ENCODE measurements at regions not wholly inside any gene's neighbourhood (a gene's known extent, or its start where the extent isn't known, plus 50 kb on each side); places are given as distances from the start of the nearest gene placed in this dataset.

DNA sequence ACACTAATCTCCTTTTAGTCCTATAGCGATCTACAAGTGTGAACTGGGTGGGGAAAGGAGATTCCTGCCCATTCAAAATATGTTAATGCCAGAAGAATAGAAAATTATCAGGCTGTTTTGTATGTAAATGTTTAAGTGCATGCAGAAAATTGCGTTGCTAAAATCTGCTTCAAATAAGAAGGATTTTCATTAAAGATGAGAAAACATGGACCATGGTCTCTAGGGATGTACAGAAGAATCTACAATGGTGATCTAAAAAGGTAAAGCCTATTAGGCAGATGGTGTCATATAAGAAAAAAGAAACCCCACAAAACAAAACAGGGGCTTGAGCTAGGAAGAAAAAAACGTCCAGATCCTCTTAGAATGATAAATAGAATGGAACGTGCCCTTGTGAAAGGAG is 287.5 kb upstream of the ROBO1 start:
- Histone ChIP-seq H3K36me3 (ENCODE audit: insufficient read depth, low read length) (no peaks in the 10 kb centered on the region), H3K4me3 (ENCODE audit: low read depth, low read length, poor library complexity, severe bottlenecking) (no peak overlapping the region), H3K4me2 (ENCODE audit: low read length) (no peak overlapping the region), H3K4me1 (ENCODE audit: insufficient read depth, low read length, poor library complexity, severe bottlenecking) (no peaks in the 10 kb centered on the region), H2AFZ (ENCODE audit: low read length) (no peak overlapping the region), H3K9me3 (ENCODE audit: low read length) (0 out of 2 replicates have a peak, but pooled peaks cover 3% of the 10 kb centered on the region), H3K27ac (ENCODE audit: low read depth, low read length, poor library complexity, severe bottlenecking) (no peak overlapping the region), H3K9me2 (ENCODE audit: insufficient read depth, low read length) (no peaks in the 10 kb centered on the region), H4K20me1 (ENCODE audit: insufficient read depth, low read length) (no peaks in the 10 kb centered on the region), H3K79me2 (ENCODE audit: insufficient read depth, low read depth, low read length) (no peaks in the 10 kb centered on the region)
- intact Hi-C loops (cut with micrococcal nuclease; ENCODE audit: unreplicated experiment), result no loop called here
- BruUV-seq (replicated peaks), result no TSS peak
- TF ChIP-seq, protein P1, sequence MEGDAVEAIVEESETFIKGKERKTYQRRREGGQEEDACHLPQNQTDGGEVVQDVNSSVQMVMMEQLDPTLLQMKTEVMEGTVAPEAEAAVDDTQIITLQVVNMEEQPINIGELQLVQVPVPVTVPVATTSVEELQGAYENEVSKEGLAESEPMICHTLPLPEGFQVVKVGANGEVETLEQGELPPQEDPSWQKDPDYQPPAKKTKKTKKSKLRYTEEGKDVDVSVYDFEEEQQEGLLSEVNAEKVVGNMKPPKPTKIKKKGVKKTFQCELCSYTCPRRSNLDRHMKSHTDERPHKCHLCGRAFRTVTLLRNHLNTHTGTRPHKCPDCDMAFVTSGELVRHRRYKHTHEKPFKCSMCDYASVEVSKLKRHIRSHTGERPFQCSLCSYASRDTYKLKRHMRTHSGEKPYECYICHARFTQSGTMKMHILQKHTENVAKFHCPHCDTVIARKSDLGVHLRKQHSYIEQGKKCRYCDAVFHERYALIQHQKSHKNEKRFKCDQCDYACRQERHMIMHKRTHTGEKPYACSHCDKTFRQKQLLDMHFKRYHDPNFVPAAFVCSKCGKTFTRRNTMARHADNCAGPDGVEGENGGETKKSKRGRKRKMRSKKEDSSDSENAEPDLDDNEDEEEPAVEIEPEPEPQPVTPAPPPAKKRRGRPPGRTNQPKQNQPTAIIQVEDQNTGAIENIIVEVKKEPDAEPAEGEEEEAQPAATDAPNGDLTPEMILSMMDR (conservative IDR thresholded peaks at IDR 0.05; ENCODE audit: low read length), result no peak
- CTCF ChIA-PET (ENCODE audit: unreplicated experiment), result no interaction called here
- POLR2A ChIA-PET, result no interaction called here
- no peak for DNase-seq (ENCODE audit: low spot score)

DNA sequence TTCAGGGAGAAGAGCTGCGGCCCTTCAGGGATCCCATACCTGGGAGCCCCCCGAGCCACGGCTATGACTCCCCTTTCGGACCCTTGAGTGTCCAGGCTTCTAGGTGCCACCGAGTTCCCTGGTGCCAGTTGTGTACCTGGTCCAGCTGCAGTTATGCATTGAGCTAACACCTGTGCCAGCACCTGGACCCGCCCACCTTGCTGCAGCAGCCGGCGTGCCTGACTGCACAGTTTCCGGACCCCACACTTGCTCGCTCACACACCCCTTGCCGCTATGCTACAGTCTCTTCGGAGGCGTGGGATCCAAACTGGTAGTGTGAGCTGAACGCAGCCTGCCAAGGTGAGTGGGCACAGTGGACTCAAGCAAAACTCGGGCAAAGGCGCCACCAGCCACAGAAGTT is 284.5 kb upstream of the ROBO1 start:
- Histone ChIP-seq H2AFZ (ENCODE audit: low read length) (no peak overlapping the region), H3K4me2 (ENCODE audit: low read length) (no peak overlapping the region), H3K27ac (ENCODE audit: low read depth, low read length, poor library complexity, severe bottlenecking) (no peak overlapping the region), H4K20me1 (ENCODE audit: insufficient read depth, low read length) (no peaks in the 10 kb centered on the region), H3K4me3 (ENCODE audit: low read depth, low read length, poor library complexity, severe bottlenecking) (no peak overlapping the region), H3K9me3 (ENCODE audit: low read length) (0 out of 2 replicates have a peak, but pooled peaks cover 3% of the 10 kb centered on the region), H3K4me1 (ENCODE audit: insufficient read depth, low read length, poor library complexity, severe bottlenecking) (no peaks in the 10 kb centered on the region), H3K79me2 (ENCODE audit: insufficient read depth, low read depth, low read length) (no peaks in the 10 kb centered on the region), H3K36me3 (ENCODE audit: insufficient read depth, low read length) (no peaks in the 10 kb centered on the region), H3K9me2 (ENCODE audit: insufficient read depth, low read length) (no peaks in the 10 kb centered on the region)
- ChIA-PET CTCF (ENCODE audit: unreplicated experiment) (no interaction called here), POLR2A (no interaction called here)
- no peak for DNase-seq (ENCODE audit: low spot score)
- no TSS peak for BruUV-seq (replicated peaks)
- TF ChIP-seq, protein P1 (conservative IDR thresholded peaks at IDR 0.05; ENCODE audit: low read length), result no peak
- no peak for TF ChIP-seq EZH2phosphoT487 (IDR thresholded peaks at IDR 0.05; ENCODE audit: borderline replicate concordance, low read depth, low read length)
- intact Hi-C loops (cut with micrococcal nuclease; ENCODE audit: unreplicated experiment), result no loop called here

DNA sequence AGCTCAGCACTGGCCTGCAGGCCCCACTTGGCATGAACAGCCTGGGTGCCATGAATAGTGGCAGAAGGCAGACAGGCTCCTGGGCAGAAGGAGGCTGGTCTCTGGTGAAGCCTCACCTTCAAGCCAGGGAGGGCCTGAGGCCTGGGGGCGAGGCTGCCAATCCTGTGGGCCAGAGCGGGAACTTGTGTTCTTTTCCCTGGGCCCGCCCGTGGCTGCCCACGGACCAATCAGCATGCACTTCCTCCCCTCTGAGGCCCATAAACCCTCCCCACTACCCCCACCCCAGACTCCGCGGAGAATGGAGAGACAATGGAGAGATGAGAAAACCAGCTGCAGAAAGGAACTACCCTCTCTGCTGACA is 283.8 kb upstream of the ROBO1 start:
- Histone ChIP-seq H3K79me2 (ENCODE audit: insufficient read depth, low read depth, low read length) (no peaks in the 10 kb centered on the region), H4K20me1 (ENCODE audit: insufficient read depth, low read length) (no peaks in the 10 kb centered on the region), H3K9me3 (ENCODE audit: low read length) (no peaks in the 10 kb centered on the region), H3K4me3 (ENCODE audit: low read depth, low read length, poor library complexity, severe bottlenecking) (no peak overlapping the region), H3K9me2 (ENCODE audit: insufficient read depth, low read length) (no peaks in the 10 kb centered on the region), H3K36me3 (ENCODE audit: insufficient read depth, low read length) (no peaks in the 10 kb centered on the region), H3K4me1 (ENCODE audit: insufficient read depth, low read length, poor library complexity, severe bottlenecking) (no peaks in the 10 kb centered on the region), H3K4me2 (ENCODE audit: low read length) (no peak overlapping the region), H2AFZ (ENCODE audit: low read length) (no peak overlapping the region), H3K27ac (ENCODE audit: low read depth, low read length, poor library complexity, severe bottlenecking) (no peak overlapping the region)
- no peak for TF ChIP-seq EZH2phosphoT487 (IDR thresholded peaks at IDR 0.05; ENCODE audit: borderline replicate concordance, low read depth, low read length)
- TF ChIP-seq, protein P1 (conservative IDR thresholded peaks at IDR 0.05; ENCODE audit: low read length), result no peak
- no peak for DNase-seq (ENCODE audit: low spot score)
- no TSS peak for BruUV-seq (replicated peaks)
- intact Hi-C loops (cut with micrococcal nuclease; ENCODE audit: unreplicated experiment), result no loop called here
- CTCF ChIA-PET (ENCODE audit: unreplicated experiment), result no interaction called here
- POLR2A ChIA-PET, result no interaction called here
